H1 (cell line): ENCODE measurements at regions not wholly inside any gene's neighbourhood (a gene's known extent, or its start where the extent isn't known, plus 50 kb on each side); places are given as distances from the start of the nearest gene placed in this dataset.

ENCODE experiments used
- ASH2L ChIP-seq: fragments of 200-600, 300-600 bp; sonication (generic); IDR thresholded peaks from one replicate; pipeline ENCODE4 v1.7.1; 2017; ENCODE audit warnings: low read length
- CEBPB ChIP-seq: IDR thresholded peaks from 2 replicates; pipeline ENCODE4 v1.6.1; 2012; ENCODE audit warnings: low read depth, low read length
- RNF2 ChIP-seq: fragments of 200-900, 300-1000 bp; sonication (generic); IDR thresholded peaks from 2 replicates; pipeline ENCODE4 v1.7.1; 2016; ENCODE audit warnings: borderline replicate concordance, low read depth, mild to moderate bottlenecking, antibody characterized with exemption, low read length; ENCODE audit not compliant: poor library complexity, severe bottlenecking; ENCODE audit errors: missing control alignments
- TCF12 ChIP-seq: IDR thresholded peaks from 2 replicates; pipeline ENCODE4 v1.6.1; 2011; ENCODE audit warnings: low read depth, mild to moderate bottlenecking, low read length
- TF ChIP-seq, protein P1 (sequence below): IDR thresholded peaks from 2 replicates; pipeline ENCODE4 v1.6.1; 2011; ENCODE audit warnings: low read depth, mild to moderate bottlenecking, low read length; ENCODE audit not compliant: insufficient read depth

DNA sequence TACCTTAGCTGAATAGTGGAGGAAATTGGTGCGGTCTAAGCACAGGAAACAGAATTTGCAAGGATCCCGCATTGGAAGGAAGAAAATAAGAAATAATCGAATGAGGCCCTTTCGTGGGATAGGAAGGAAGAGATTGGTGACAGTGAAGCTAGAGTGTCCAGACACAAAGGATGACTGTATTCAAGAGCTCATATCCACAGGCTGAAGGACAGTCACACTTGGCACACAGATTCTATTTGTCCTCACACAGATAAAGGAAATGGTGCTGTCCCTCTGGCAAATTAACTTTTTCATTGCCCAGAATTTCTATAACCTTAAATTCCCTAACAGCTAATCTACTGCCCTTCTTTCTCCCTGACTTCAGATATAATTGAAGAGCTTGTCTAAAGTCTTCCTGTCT lies 2188.9 kb upstream of the TENM3 start (continued):
- TF ChIP-seq, protein P1, sequence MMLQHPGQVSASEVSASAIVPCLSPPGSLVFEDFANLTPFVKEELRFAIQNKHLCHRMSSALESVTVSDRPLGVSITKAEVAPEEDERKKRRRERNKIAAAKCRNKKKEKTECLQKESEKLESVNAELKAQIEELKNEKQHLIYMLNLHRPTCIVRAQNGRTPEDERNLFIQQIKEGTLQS, result no peak
- no peak for TF ChIP-seq TCF12
- TF ChIP-seq CEBPB, result no peak
- no peak for TF ChIP-seq ASH2L
- no peak for TF ChIP-seq RNF2
- TF ChIP-seq, all 59 proteins: peak for 0
